ENCODE measurements at regions not wholly inside any gene's neighbourhood (a gene's known extent, or its start where the extent isn't known, plus 50 kb on each side); places are given as distances from the start of the nearest gene placed in this dataset.

- no peaks in the 10 kb centered on the region for H3K9me3 Mint-ChIP-seq
- H3K4me3 Mint-ChIP-seq: no peak overlapping the region
- H3K4me1 Mint-ChIP-seq: no peaks in the 10 kb centered on the region
- ATAC-seq: no peak
- no peaks in the 10 kb centered on the region for H3K36me3 Mint-ChIP-seq
- DNase-seq (ENCODE audit: low spot score in 2 of 2): no peak
- no peak overlapping the region for H3K27ac Mint-ChIP-seq
These were observed 58.5 kb downstream of the TEX13C start for GRCh38 chrX:125378205-125378604.

GRCh38 chrX:125378770-125379169 is 59.1 kb downstream of the TEX13C start:
- Mint-ChIP-seq H3K9me3 (no peaks in the 10 kb centered on the region), H3K36me3 (no peaks in the 10 kb centered on the region), H3K27ac (no peak overlapping the region), H3K4me1 (no peaks in the 10 kb centered on the region), H3K4me3 (no peak overlapping the region)
- DNase-seq (ENCODE audit: low spot score in 2 of 2) (no peak), ATAC-seq (no peak)

GRCh38 chrX:125382148-125382628 is 62.5 kb downstream of the TEX13C start:
- no peaks in the 10 kb centered on the region for H3K4me1 Mint-ChIP-seq
- ATAC-seq: no peak
- H3K9me3 Mint-ChIP-seq: no peaks in the 10 kb centered on the region
- H3K36me3 Mint-ChIP-seq: no peaks in the 10 kb centered on the region
- DNase-seq (ENCODE audit: low spot score in 2 of 2): no peak
- no peak overlapping the region for H3K27ac Mint-ChIP-seq
- H3K4me3 Mint-ChIP-seq: no peak overlapping the region

- no peaks in the 10 kb centered on the region for H3K36me3 Mint-ChIP-seq
- no peak overlapping the region for H3K27ac Mint-ChIP-seq
- H3K9me3 Mint-ChIP-seq: no peaks in the 10 kb centered on the region
- H3K4me1 Mint-ChIP-seq: no peaks in the 10 kb centered on the region
- DNase-seq (ENCODE audit: low spot score in 2 of 2) (no peak), ATAC-seq (no peak)
- H3K4me3 Mint-ChIP-seq: no peak overlapping the region
These were observed 63.2 kb downstream of the TEX13C start for GRCh38 chrX:125382889-125383288.

- no peak for ATAC-seq
- Mint-ChIP-seq H3K36me3 (no peaks in the 10 kb centered on the region), H3K9me3 (no peaks in the 10 kb centered on the region), H3K4me3 (no peak overlapping the region), H3K4me1 (no peaks in the 10 kb centered on the region), H3K27ac (no peak overlapping the region)
- DNase-seq (ENCODE audit: low spot score in 2 of 2): no peak
These were observed 65.2 kb downstream of the TEX13C start for GRCh38 chrX:125384867-125385266.

GRCh38 chrX:125387945-125388344 is 68.3 kb downstream of the TEX13C start:
- no peaks in the 10 kb centered on the region for H3K36me3 Mint-ChIP-seq
- no peaks in the 10 kb centered on the region for H3K9me3 Mint-ChIP-seq
- DNase-seq (ENCODE audit: low spot score in 2 of 2): no peak

GRCh38 chrX:125394449-125394848 is 74.8 kb downstream of the TEX13C start:
- H3K27ac Mint-ChIP-seq: no peak overlapping the region
- no peaks in the 10 kb centered on the region for H3K4me1 Mint-ChIP-seq
- H3K36me3 Mint-ChIP-seq: no peaks in the 10 kb centered on the region
- no peaks in the 10 kb centered on the region for H3K9me3 Mint-ChIP-seq
- H3K4me3 Mint-ChIP-seq: no peak overlapping the region
- ATAC-seq (no peak), DNase-seq (ENCODE audit: low spot score in 2 of 2) (no peak)

More at GRCh38 chrX:125387945-125388344, 68.3 kb downstream of the TEX13C start:
- no peaks in the 10 kb centered on the region for H3K4me1 Mint-ChIP-seq
- H3K27ac Mint-ChIP-seq: no peak overlapping the region
- no peak for ATAC-seq
- no peak overlapping the region for H3K4me3 Mint-ChIP-seq

GRCh38 chrX:125395626-125396025 is 76.0 kb downstream of the TEX13C start:
- Mint-ChIP-seq H3K36me3 (no peaks in the 10 kb centered on the region), H3K9me3 (no peaks in the 10 kb centered on the region)

GRCh38 chrX:125398959-125399440 is 79.3 kb downstream of the TEX13C start:
- no peak overlapping the region for H3K4me3 Mint-ChIP-seq
- no peaks in the 10 kb centered on the region for H3K9me3 Mint-ChIP-seq
- DNase-seq (ENCODE audit: low spot score in 2 of 2): no peak
- H3K27ac Mint-ChIP-seq: no peak overlapping the region
- no peaks in the 10 kb centered on the region for H3K4me1 Mint-ChIP-seq
- ATAC-seq: no peak
- H3K36me3 Mint-ChIP-seq: no peaks in the 10 kb centered on the region

More at GRCh38 chrX:125395626-125396025, 76.0 kb downstream of the TEX13C start:
- ATAC-seq (no peak), DNase-seq (ENCODE audit: low spot score in 2 of 2) (no peak)
- H3K27ac Mint-ChIP-seq: no peak overlapping the region
- no peak overlapping the region for H3K4me3 Mint-ChIP-seq
- no peaks in the 10 kb centered on the region for H3K4me1 Mint-ChIP-seq

GRCh38 chrX:125402807-125403206 is 83.1 kb downstream of the TEX13C start:
- H3K4me1 Mint-ChIP-seq: no peaks in the 10 kb centered on the region
- no peak overlapping the region for H3K27ac Mint-ChIP-seq
- DNase-seq (ENCODE audit: low spot score in 2 of 2) (no peak), ATAC-seq (no peak)
- H3K9me3 Mint-ChIP-seq: no peaks in the 10 kb centered on the region
- H3K4me3 Mint-ChIP-seq: no peak overlapping the region
- no peaks in the 10 kb centered on the region for H3K36me3 Mint-ChIP-seq

- no peak for ATAC-seq
These were observed 85.0 kb downstream of the TEX13C start for GRCh38 chrX:125404667-125405160.

GRCh38 chrX:125405339-125405738 is 85.7 kb downstream of the TEX13C start:
- H3K4me1 Mint-ChIP-seq: no peaks in the 10 kb centered on the region
- no peak overlapping the region for H3K27ac Mint-ChIP-seq
- peak; percentile 43 for ATAC-seq
- no peak for DNase-seq (ENCODE audit: low spot score in 2 of 2)
- H3K9me3 Mint-ChIP-seq: no peaks in the 10 kb centered on the region
- no peak overlapping the region for H3K4me3 Mint-ChIP-seq
- H3K36me3 Mint-ChIP-seq: no peaks in the 10 kb centered on the region

More at GRCh38 chrX:125404667-125405160, 85.0 kb downstream of the TEX13C start:
- no peak for DNase-seq (ENCODE audit: low spot score in 2 of 2)
- Mint-ChIP-seq H3K9me3 (no peaks in the 10 kb centered on the region), H3K27ac (no peak overlapping the region), H3K36me3 (no peaks in the 10 kb centered on the region), H3K4me1 (no peaks in the 10 kb centered on the region), H3K4me3 (no peak overlapping the region)

- DNase-seq (ENCODE audit: low spot score in 2 of 2) (no peak), ATAC-seq (no peak)
- Mint-ChIP-seq H3K4me1 (no peaks in the 10 kb centered on the region), H3K36me3 (no peaks in the 10 kb centered on the region), H3K9me3 (no peaks in the 10 kb centered on the region), H3K27ac (no peak overlapping the region), H3K4me3 (no peak overlapping the region)
These were observed 87.6 kb downstream of the TEX13C start for GRCh38 chrX:125407314-125407713.

GRCh38 chrX:125420809-125421208 is 101.1 kb downstream of the TEX13C start:
- H3K9me3 Mint-ChIP-seq: no peaks in the 10 kb centered on the region
- no peak for DNase-seq (ENCODE audit: low spot score in 2 of 2)
- no peak for ATAC-seq
- H3K4me1 Mint-ChIP-seq: no peaks in the 10 kb centered on the region
- H3K4me3 Mint-ChIP-seq: no peak overlapping the region
- no peaks in the 10 kb centered on the region for H3K36me3 Mint-ChIP-seq
- H3K27ac Mint-ChIP-seq: no peak overlapping the region

- no peak overlapping the region for H3K4me3 Mint-ChIP-seq
These were observed 103.3 kb downstream of the TEX13C start for GRCh38 chrX:125422986-125423385.

GRCh38 chrX:125424536-125424935 is 104.9 kb downstream of the TEX13C start:
- ATAC-seq: no peak
- no peaks in the 10 kb centered on the region for H3K9me3 Mint-ChIP-seq
- DNase-seq (ENCODE audit: low spot score in 2 of 2): no peak
- no peaks in the 10 kb centered on the region for H3K4me1 Mint-ChIP-seq
- no peak overlapping the region for H3K4me3 Mint-ChIP-seq
- H3K27ac Mint-ChIP-seq: no peak overlapping the region
- H3K36me3 Mint-ChIP-seq: no peaks in the 10 kb centered on the region

More at GRCh38 chrX:125422986-125423385, 103.3 kb downstream of the TEX13C start:
- no peaks in the 10 kb centered on the region for H3K36me3 Mint-ChIP-seq
- H3K9me3 Mint-ChIP-seq: no peaks in the 10 kb centered on the region
- no peak overlapping the region for H3K27ac Mint-ChIP-seq
- DNase-seq (ENCODE audit: low spot score in 2 of 2) (no peak), ATAC-seq (no peak)
- H3K4me1 Mint-ChIP-seq: no peaks in the 10 kb centered on the region

GRCh38 chrX:125436855-125437254 is 117.2 kb downstream of the TEX13C start:
- Mint-ChIP-seq H3K36me3 (no peaks in the 10 kb centered on the region), H3K4me1 (no peaks in the 10 kb centered on the region), H3K9me3 (no peaks in the 10 kb centered on the region), H3K4me3 (no peak overlapping the region), H3K27ac (no peak overlapping the region)
- no peak for ATAC-seq
- DNase-seq (ENCODE audit: low spot score in 2 of 2): no peak
